Glomerular visceral epithelial cell (primary cell): ENCODE measurements at regions not wholly inside any gene's neighbourhood (a gene's known extent, or its start where the extent isn't known, plus 50 kb on each side); places are given as distances from the start of the nearest gene placed in this dataset.

Source experiments
- DNase-seq: peaks from one replicate; pipeline ENCODE4 v3.0.0-alpha.2; 2016; ENCODE audit errors: extremely low spot score

- DNase-seq: no peak
Observed at GRCh38 chr2:37865640-37866039, 59.4 kb upstream of the RMDN2 start.

- DNase-seq: no peak
Observed at GRCh38 chr2:37866171-37866934, 58.7 kb upstream of the RMDN2 start.

DNA sequence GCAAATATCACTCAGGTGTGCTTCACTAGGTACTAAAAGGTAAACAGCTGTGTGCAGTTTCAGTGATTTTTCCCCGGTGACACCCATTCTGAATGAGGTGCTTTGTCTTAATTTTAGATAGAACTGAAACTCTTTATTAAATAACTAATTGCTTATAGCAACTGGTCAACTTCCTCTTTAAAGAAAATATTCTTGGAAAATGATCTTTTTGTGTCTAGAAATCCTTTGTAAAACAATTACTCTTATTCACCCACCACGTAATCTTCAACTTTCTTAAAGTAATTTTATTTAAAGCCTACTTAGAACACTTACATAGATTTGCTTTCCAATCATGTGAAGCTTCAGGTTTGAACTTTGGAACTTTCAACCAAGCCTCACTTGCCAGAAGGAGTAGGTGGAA is 57.9 kb upstream of the RMDN2 start:
- no peak for DNase-seq

DNA sequence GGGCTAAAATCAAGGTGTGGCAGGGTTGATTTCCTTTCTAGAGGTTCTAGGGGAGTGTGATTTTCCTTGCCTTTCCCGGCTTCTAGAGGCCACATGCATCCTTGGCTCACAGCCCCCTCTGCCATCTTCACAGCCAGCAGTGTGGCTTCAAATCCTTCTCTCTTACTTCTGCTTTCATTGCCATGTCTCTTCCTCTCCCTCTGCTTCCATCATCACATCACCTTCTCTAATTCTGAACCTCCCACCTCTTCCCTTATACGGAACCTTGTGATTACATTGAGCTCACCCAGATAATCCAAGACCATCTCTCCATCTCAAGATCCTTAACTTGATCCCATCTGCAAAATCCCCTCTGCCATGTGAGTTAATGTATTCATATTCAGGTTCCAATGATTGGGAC is 56.2 kb upstream of the RMDN2 start:
- DNase-seq: no peak

DNA sequence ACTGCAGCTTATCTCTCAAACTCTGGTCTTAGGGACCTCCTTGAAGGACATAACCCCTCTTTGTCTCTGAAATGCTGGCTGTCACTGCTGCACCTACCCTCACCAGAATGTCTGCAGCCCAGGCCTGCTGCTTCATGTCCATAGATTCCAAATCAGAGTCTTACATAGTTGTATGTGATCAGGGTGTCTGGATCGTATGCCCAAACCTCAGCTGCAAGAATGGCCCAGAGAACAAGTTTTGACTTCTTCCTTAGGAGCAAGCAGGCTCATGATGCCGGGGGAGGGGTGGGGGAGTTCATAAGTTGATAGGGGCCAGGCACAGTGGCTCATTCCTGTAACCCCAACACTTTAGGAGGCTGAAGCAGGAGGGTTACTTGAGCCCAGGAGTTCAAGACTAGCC is 55.8 kb upstream of the RMDN2 start:
- no peak for DNase-seq

- DNase-seq: peak; percentile 54
Observed at GRCh38 chr2:37869771-37870170, 55.3 kb upstream of the RMDN2 start.

GRCh38 chr2:37870829-37871228 is 54.3 kb upstream of the RMDN2 start:
- DNase-seq: no peak

DNA sequence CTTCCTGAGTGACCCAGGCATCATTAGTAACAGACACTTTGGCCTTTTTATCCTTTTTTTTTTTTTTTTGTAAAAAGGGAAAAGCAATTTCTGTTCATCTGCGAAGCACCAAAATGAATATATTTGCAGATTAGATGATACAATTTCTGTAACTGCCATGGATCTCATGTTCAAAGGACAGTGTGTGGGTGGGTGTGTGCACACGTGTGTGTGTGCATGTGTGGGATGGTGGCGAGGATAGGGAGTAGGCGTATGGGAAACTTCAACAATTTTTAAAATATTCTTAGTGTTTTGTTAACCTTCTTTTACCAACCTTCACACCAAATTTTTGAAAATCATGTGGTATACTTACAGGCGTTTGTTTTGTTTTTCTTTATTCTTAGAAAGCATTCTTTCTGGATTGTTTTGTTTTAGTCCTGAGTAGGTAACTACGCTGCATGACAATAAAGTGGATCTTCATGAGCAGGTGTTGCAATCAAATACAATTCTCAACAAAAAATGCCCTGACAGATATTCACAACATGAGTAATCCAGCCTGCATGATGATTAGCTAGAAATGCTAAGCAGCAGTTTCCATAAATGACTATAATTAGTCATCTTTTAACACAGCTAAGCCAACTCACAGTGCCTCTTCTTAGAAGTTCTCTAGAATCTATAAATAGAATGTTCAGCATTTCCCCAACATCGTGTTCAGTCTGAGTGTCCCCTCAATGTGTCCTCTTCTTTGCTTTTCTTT is 53.5 kb upstream of the RMDN2 start:
- peak; percentile 41 for DNase-seq

- DNase-seq: no peak
Observed at GRCh38 chr2:37872192-37872750, 52.8 kb upstream of the RMDN2 start.

DNA sequence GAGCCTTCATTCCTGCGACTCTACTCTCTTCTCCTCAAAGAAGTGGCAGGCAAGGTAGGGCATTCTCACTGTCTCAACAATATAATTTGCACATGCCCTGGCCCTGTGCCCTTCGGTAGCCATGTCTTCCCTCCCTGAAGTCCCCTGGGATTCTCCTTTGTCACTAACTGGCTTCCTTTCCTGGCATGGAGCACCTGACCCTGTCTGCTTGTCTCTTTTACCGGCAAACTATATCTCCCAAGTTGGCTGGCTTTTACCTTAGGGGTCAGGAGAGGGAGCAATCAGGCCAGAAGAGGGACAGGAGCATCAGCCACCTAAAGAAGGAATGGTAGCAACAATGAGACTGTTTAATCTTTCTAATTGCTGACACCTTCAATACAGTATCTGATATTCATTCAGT is 51.9 kb upstream of the RMDN2 start:
- DNase-seq: no peak

DNA sequence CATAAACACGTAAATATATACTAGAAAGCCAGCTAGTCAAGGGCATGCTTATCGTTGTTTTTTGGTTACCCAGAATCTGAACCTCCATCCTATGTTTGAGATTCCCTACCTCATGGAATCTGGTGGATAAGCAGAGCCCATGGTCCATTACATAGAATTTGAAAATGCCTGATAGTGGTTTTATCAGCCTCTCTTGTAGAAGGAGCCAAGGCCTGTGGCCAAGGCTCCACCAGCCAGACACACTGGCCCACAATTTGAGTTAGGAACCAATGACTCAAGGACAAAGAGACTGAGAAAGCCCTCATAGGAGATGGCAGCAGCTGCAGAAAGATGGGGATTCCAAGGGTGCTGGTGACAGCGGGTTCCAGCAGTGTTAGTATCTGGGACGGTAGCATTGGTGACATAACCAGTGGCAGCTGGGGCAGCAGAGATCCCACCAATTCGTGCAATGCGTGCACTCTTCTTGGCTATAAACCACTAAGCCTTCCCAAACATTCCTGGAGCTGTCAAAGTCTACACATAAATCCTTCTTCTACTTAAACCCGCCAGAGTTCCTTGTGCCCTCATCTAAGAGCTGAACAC is 51.2 kb upstream of the RMDN2 start:
- DNase-seq: no peak

- no peak for DNase-seq
Observed at GRCh38 chr2:37874470-37874869, 50.6 kb upstream of the RMDN2 start.
